ENCODE measurements at regions not wholly inside any gene's neighbourhood (a gene's known extent, or its start where the extent isn't known, plus 50 kb on each side); places are given as distances from the start of the nearest gene placed in this dataset.

DNA sequence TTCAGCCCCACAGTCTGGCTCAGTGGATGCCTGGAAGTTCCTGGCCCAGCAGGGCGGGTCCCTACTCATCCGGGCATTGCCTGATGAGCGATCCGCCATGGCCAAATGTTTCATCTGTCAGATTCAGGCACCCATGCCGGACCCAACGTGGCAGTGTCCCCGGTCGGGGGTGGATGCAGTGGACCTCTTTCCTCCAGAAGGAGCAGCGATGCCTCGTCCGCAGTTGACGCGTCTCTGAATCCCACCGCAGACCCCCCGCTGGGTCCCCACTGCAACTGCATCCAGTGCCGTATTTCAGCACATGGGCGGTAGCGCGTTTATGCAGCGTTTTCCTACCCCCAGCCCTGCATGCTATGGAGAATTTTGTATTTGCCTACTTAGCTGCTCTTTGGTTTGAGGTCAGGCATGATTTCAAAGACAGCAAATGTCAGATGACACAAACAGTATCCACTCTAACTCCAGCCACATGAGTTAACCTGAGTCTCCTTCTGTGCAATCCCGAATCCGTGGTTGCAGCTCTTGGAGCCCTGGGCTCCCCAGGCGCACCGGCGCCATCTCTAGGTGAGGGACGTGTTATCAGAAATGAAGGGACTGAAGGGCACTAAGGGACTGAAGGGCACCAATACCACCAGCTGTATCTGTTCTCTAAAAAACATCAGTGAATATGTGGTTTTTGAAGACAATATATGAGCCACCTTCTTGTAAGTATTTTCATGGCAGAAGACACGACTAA, 72.6 kb upstream of the THBS2 start:
- peak; percentile 73 for TF ChIP-seq CTCF (conservative IDR thresholded peaks at IDR 0.05; ENCODE audit: low read depth, low read length)
- peak; percentile 72 for DNase-seq (ENCODE audit: low read depth)
- no peak overlapping the region for H3K4me3 ChIP-seq (ENCODE audit: low read depth, low read length)

DNA sequence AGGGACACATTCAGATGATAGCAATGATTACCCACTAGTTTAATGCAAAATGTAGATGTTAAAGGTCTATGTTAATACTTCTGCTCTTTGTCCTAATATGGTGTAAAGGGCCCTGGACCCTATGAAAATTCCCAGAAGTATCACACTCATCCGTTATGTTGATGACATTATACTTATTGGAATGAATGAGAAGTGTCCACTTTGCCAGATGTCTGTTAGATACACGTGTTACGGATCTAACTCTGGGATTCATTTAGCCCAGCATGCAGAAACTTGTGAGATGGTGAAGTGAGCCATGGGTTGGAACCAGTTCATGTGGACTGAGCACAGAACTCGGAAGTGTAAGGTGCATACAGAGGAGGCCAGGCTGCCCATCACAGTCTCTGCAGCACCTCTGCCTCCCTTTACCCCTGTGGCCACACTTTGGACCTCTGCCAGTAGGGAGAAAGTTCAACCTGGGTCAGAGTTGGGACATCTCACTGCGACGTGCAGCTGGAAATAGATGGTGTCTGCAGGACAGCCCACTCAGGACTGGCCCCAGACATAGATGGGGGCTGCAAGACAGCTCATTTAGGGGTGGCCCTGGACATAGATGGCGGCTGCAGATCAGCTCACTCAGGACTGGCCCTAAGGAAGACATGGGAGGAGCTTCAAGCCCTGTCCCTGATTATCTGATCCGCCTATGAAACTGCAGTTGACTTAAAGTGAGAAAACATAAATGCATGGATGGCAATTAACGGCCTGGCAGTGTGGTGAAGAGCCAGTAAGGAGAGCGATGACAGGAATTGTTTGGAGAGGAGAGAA, 71.2 kb upstream of the THBS2 start:
- no peak for TF ChIP-seq CTCF (conservative IDR thresholded peaks at IDR 0.05; ENCODE audit: low read depth, low read length)
- DNase-seq (ENCODE audit: low read depth) = no peak
- H3K4me3 ChIP-seq (ENCODE audit: low read depth, low read length) = no peak overlapping the region

GRCh38 chr6:169324086-169324485, 70.4 kb upstream of the THBS2 start:
- no peak for TF ChIP-seq CTCF (conservative IDR thresholded peaks at IDR 0.05; ENCODE audit: low read depth, low read length)
- no peak for DNase-seq (ENCODE audit: low read depth)
- H3K4me3 ChIP-seq (ENCODE audit: low read depth, low read length) = no peak overlapping the region

- no peak overlapping the region for H3K4me3 ChIP-seq (ENCODE audit: low read depth, low read length)
- no peak for TF ChIP-seq CTCF (conservative IDR thresholded peaks at IDR 0.05; ENCODE audit: low read depth, low read length)
- DNase-seq (ENCODE audit: low read depth) = no peak
Observed at GRCh38 chr6:169323221-169323620, 69.6 kb upstream of the THBS2 start.

GRCh38 chr6:169321546-169321945, 67.9 kb upstream of the THBS2 start:
- H3K4me3 ChIP-seq (ENCODE audit: low read depth, low read length) = no peak overlapping the region
- TF ChIP-seq CTCF (conservative IDR thresholded peaks at IDR 0.05; ENCODE audit: low read depth, low read length) = no peak
- DNase-seq (ENCODE audit: low read depth) = no peak

DNA sequence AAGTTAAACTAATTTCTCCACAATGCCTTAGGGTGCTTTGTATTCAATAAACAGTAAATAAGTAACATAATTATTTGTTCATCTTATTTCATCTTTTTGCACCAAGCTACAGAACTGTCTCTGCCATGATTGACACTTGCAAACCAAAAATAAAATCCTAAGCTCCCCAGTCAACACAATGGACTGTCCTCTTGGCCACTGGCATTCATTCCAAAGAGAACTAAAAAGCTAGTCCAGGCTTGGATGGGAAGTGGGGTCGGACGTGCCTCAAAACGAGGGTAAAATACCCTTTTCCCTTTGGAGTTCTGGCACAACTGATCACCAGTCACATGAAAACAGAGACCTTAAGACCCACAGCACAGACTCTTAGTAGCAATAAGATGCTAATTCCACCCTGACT, 66.4 kb upstream of the THBS2 start:
- no peak for DNase-seq (ENCODE audit: low read depth)
- no peak for TF ChIP-seq CTCF (conservative IDR thresholded peaks at IDR 0.05; ENCODE audit: low read depth, low read length)
- H3K4me3 ChIP-seq (ENCODE audit: low read depth, low read length) = no peak overlapping the region

All from choroid plexus epithelial cell (primary cell).